OCI-LY3 (cell line): ENCODE measurements at regions not wholly inside any gene's neighbourhood (a gene's known extent, or its start where the extent isn't known, plus 50 kb on each side); places are given as distances from the start of the nearest gene placed in this dataset.

ENCODE experiments used
- EZH2phosphoT487 ChIP-seq: fragments of 200-600 bp; shearing (Covaris generic); IDR thresholded peaks from 2 replicates; pipeline ENCODE4 v1.6.1; 2018; ENCODE audit warnings: antibody characterized with exemption, mixed run types, low read depth
- TF ChIP-seq, protein P1 (sequence below): fragments of 200-600, 300-600 bp; sonication (generic); IDR thresholded peaks from 2 replicates; pipeline ENCODE4 v1.5.1; 2014; ENCODE audit warnings: antibody characterized with exemption, low read length, low read depth

DNA sequence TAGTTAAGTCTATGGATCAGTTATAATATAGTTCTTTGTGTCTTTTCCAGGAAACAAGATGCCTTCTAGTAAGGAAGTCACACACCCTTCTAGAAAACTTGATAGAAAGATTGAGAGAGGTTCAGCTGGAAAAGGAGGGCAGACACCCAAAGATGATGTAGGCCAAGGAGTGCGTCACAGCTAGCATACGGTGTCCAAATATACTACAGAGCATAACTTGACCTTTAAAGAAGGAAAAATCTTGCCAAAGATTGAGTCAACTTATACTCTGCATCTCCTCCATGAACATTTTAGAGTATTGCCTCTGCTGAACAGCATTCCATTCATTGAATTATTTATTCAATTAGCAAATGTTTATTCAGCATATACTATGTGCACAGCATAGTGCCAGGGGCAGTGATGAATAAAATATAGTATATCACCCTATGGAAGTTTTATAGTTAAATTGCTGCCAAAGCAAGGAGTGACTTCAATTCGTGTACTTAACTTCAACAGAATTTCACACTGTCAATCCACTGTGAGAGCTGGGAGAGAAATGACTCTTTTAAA, 51.9 kb upstream of the SLC6A14 start:
- TF ChIP-seq, protein P1, sequence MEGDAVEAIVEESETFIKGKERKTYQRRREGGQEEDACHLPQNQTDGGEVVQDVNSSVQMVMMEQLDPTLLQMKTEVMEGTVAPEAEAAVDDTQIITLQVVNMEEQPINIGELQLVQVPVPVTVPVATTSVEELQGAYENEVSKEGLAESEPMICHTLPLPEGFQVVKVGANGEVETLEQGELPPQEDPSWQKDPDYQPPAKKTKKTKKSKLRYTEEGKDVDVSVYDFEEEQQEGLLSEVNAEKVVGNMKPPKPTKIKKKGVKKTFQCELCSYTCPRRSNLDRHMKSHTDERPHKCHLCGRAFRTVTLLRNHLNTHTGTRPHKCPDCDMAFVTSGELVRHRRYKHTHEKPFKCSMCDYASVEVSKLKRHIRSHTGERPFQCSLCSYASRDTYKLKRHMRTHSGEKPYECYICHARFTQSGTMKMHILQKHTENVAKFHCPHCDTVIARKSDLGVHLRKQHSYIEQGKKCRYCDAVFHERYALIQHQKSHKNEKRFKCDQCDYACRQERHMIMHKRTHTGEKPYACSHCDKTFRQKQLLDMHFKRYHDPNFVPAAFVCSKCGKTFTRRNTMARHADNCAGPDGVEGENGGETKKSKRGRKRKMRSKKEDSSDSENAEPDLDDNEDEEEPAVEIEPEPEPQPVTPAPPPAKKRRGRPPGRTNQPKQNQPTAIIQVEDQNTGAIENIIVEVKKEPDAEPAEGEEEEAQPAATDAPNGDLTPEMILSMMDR = no peak
- TF ChIP-seq EZH2phosphoT487 = no peak
